HCT116 (cell line): ENCODE measurements at regions not wholly inside any gene's neighbourhood (a gene's known extent, or its start where the extent isn't known, plus 50 kb on each side); places are given as distances from the start of the nearest gene placed in this dataset.

ENCODE experiments used
- ATAC-seq: fragments of 200-7000 bp; cut with Tn5 transposase; 2 replicates; pipeline ENCODE4 v1.9.1; 2020; ENCODE audit warnings: mild to moderate bottlenecking, moderate library complexity
- BruUV-seq: library from RNA; stranded (reverse); fragments of 400-500 nt; replicated peaks from 2 replicates; lab custom pipeline; 2021; lab: Mats Ljungman, UMichigan
- CTCF ChIA-PET: fragments of 300-600 bp; sonication (Branson Sonifier 250); formaldehyde crosslinking; loops from one replicate; lab custom pipeline; 2021; ENCODE audit warnings: antibody characterized with exemption; lab: Charles Lee
- POLR2A ChIA-PET: fragments of 300-600, 350-600 bp; sonication (Branson Sonifier 250); formaldehyde crosslinking; loops from one replicate; lab custom pipeline; 2021; ENCODE audit warnings: antibody characterized with exemption; lab: Charles Lee
- RAD21 ChIA-PET, 2 experiments: fragments of 300-600 bp; sonication (Branson Sonifier 250); formaldehyde crosslinking; loops; one replicate each; lab custom pipeline; 2023; ENCODE audit warnings: low total read pairs in 2 of 2; ENCODE audit not compliant: uncharacterized antibody in 2 of 2, unreplicated experiment in 2 of 2, low non-redundant PET in 1 of 2; lab: Charles Lee
- DNase-seq: peaks from one replicate; pipeline ENCODE4 v3.0.0-alpha.2; 2010; ENCODE audit warnings: low read depth, low spot score
- H2AFZ ChIP-seq: fragments of 200-600 bp; shearing (Covaris generic), sonication (generic); 2 replicates; pipeline ENCODE4 v1.6.1; 2017; ENCODE audit warnings: low read depth, mixed run types, mixed read lengths, antibody characterized with exemption, low read length; ENCODE audit not compliant: poor library complexity, severe bottlenecking
- H3K27ac ChIP-seq: 2 replicates; pipeline ENCODE4 v1.5.1; 2012; ENCODE audit warnings: low read depth, low read length
- H3K27me3 ChIP-seq: fragments of 200-600 bp; sonication (generic); 2 replicates; pipeline ENCODE4 v1.6.1; 2016; ENCODE audit warnings: mixed run types, low read length, mixed read lengths; ENCODE audit not compliant: insufficient read depth
- H3K36me3 ChIP-seq, 2 experiments: fragments of 200-500 bp in 1 of 2; fragments of 200-600 bp in 1 of 2; sonication (Bioruptor generic) in 1 of 2; sonication (generic) in 1 of 2; 2 replicates each; pipeline versions ENCODE4 v1.5.1 to v1.6.1; 2014 to 2016; ENCODE audit warnings: low read length in 2 of 2, inconsistent platforms in 1 of 2, mixed read lengths in 1 of 2, mixed run types in 1 of 2; ENCODE audit not compliant: insufficient read depth in 2 of 2, control insufficient read depth in 1 of 2
- H3K4me1 ChIP-seq, 2 experiments: fragments of 200-600 bp in 1 of 2; sonication (generic) in 1 of 2; 2 replicates each; pipeline versions ENCODE4 v1.5.1 to v1.6.1; 2012 to 2017; ENCODE audit warnings: low read length in 2 of 2, inconsistent platforms in 1 of 2, mild to moderate bottlenecking in 1 of 2, mixed read lengths in 1 of 2, mixed run types in 1 of 2, moderate library complexity in 1 of 2; ENCODE audit not compliant: insufficient read depth in 2 of 2, control insufficient read depth in 1 of 2
- H3K4me2 ChIP-seq: fragments of 200-600 bp; sonication (generic); 2 replicates; pipeline ENCODE4 v1.6.1; 2017; ENCODE audit warnings: mixed run types, low read length, mixed read lengths
- H3K4me3 ChIP-seq, 2 experiments: fragments of 200-600 bp in 1 of 2; sonication (generic) in 1 of 2; replicated peaks in 1 of 2; 2 replicates each; pipeline ENCODE4 v1.5.1; 2011 to 2016; ENCODE audit warnings: low read length in 2 of 2, control low read depth in 1 of 2, low read depth in 1 of 2, mild to moderate bottlenecking in 1 of 2, mixed read lengths in 1 of 2, mixed run types in 1 of 2
- H3K79me2 ChIP-seq: fragments of 200-600 bp; sonication (generic); 2 replicates; pipeline ENCODE4 v1.6.1; 2017; ENCODE audit warnings: mild to moderate bottlenecking, mixed run types, low read length, moderate library complexity, mixed read lengths; ENCODE audit not compliant: insufficient read depth
- H3K9ac ChIP-seq: fragments of 200-600 bp; sonication (generic); 2 replicates; pipeline ENCODE4 v1.6.1; 2016; ENCODE audit warnings: low read length, mixed read lengths
- H3K9me2 ChIP-seq: fragments of 200-600 bp; sonication (generic), shearing (Covaris generic); 2 replicates; pipeline ENCODE4 v1.6.1; 2017; ENCODE audit warnings: mixed run types, mild to moderate bottlenecking, moderate library complexity; ENCODE audit not compliant: insufficient read depth
- H3K9me3 ChIP-seq, 2 experiments: fragments of 200-500 bp in 1 of 2; fragments of 200-600 bp in 1 of 2; sonication (Bioruptor generic) in 1 of 2; sonication (generic) in 1 of 2; 2 replicates each; pipeline ENCODE4 v1.6.1; 2014 to 2017; ENCODE audit warnings: low read length in 2 of 2, mixed read lengths in 2 of 2, inconsistent platforms in 1 of 2, low read depth in 1 of 2, mild to moderate bottlenecking in 1 of 2, mixed run types in 1 of 2, moderate library complexity in 1 of 2; ENCODE audit not compliant: control insufficient read depth in 1 of 2, insufficient read depth in 1 of 2
- H4K20me1 ChIP-seq: fragments of 200-600 bp; sonication (generic), shearing (Covaris generic); 2 replicates; pipeline ENCODE4 v1.6.1; 2017; ENCODE audit warnings: mixed run types, mild to moderate bottlenecking, moderate library complexity; ENCODE audit not compliant: insufficient read depth
- CBX3 ChIP-seq: IDR thresholded peaks from 2 replicates; pipeline ENCODE4 v1.6.1; 2012; ENCODE audit warnings: low read depth
- EGR1 ChIP-seq: IDR thresholded peaks from 2 replicates; pipeline ENCODE4 v1.6.1; 2012; ENCODE audit warnings: low read depth
- ELF1 ChIP-seq: IDR thresholded peaks from 2 replicates; pipeline ENCODE4 v1.6.1; 2012; ENCODE audit warnings: low read depth, borderline replicate concordance
- EZH2phosphoT487 ChIP-seq: fragments of 200-600 bp; IDR thresholded peaks from 2 replicates; pipeline ENCODE4 v1.6.1; 2018; ENCODE audit warnings: antibody characterized with exemption, borderline replicate concordance
- FOSL1 ChIP-seq: IDR thresholded peaks from 2 replicates; pipeline ENCODE4 v1.6.1; 2012; ENCODE audit warnings: low read depth
- JUND ChIP-seq: IDR thresholded peaks from 2 replicates; pipeline ENCODE4 v1.6.1; 2012
- POLR2A ChIP-seq: IDR thresholded peaks from 2 replicates; pipeline ENCODE4 v1.7.0; 2011; ENCODE audit warnings: borderline replicate concordance; ENCODE audit not compliant: insufficient read depth, insufficient read length; ENCODE audit errors: extremely low read depth
- POLR2AphosphoS5 ChIP-seq: IDR thresholded peaks from 2 replicates; pipeline ENCODE4 v1.6.1; 2011; ENCODE audit warnings: mild to moderate bottlenecking, low read depth, low read length, moderate library complexity
- RAD21 ChIP-seq: IDR thresholded peaks from 2 replicates; pipeline ENCODE4 v1.6.1; 2012; ENCODE audit warnings: low read depth, mild to moderate bottlenecking
- TCF7L2 ChIP-seq: IDR thresholded peaks from 2 replicates; pipeline ENCODE4 v1.7.0; 2011; ENCODE audit warnings: borderline replicate concordance, inconsistent platforms; ENCODE audit not compliant: insufficient read depth, insufficient read length; ENCODE audit errors: extremely low read depth
- ZFX ChIP-seq: fragments of 450-650 bp; IDR thresholded peaks from 2 replicates; pipeline ENCODE4 v1.6.1; 2017
- intact Hi-C: fragments of 100-400 bp; cut with micrococcal nuclease; formaldehyde crosslinking; loops from 2 replicates; pipeline ENCODE4 v1.10.0; 2022
- TF ChIP-seq, protein P1 (sequence below), 3 experiments: fragments of 200-600 bp in 1 of 3; sonication (generic) in 1 of 3; IDR thresholded peaks in 2 of 3; conservative IDR thresholded peaks in 1 of 3; 2 replicates each; pipeline ENCODE4 v1.5.1; 2012 to 2017; ENCODE audit warnings: low read depth in 2 of 3, low read length in 2 of 3, antibody characterized with exemption in 1 of 3, borderline replicate concordance in 1 of 3, control low read depth in 1 of 3, mild to moderate bottlenecking in 1 of 3, mixed read lengths in 1 of 3, mixed run types in 1 of 3, moderate library complexity in 1 of 3; ENCODE audit not compliant: insufficient read depth in 1 of 3
- TF ChIP-seq, protein P2 (sequence below): IDR thresholded peaks from 2 replicates; pipeline ENCODE4 v1.6.1; 2012
- TF ChIP-seq, protein P3 (sequence below): IDR thresholded peaks from 2 replicates; pipeline ENCODE4 v1.6.1; 2012; ENCODE audit warnings: low read depth

DNA sequence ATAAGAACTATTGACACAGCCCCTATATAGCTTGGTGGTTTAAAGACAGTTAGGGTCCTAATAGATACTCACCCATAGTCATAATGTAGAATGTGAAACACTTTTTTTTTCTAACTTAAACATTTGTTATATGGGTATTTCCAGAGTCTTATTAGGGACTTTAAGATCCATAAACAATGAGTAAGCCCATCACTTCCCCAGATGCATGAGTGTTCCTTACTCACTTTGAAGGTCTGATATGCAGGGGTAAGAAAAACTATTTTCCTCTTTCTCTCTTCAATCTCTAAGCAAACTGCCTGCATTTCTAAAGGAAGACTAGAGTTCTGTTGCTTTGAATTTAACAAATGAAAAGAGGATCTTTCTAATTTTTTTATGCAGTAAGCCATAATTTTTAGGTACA is 443.6 kb upstream of the PITX2 start:
- Histone ChIP-seq H3K36me3 (no peaks in the 10 kb centered on the region), H3K9ac (no peak overlapping the region), H3K9me2 (no peaks in the 10 kb centered on the region), H3K79me2 (no peaks in the 10 kb centered on the region), H4K20me1 (no peaks in the 10 kb centered on the region), H3K4me3 (no peak overlapping the region), H3K27me3 (0 out of 2 replicates have a peak, but pooled peaks cover 9% of the 10 kb centered on the region), H3K4me2 (peak overlapping the region; percentile 1; the same call in 1 of the 2 replicates), H3K9me3 (no peaks in the 10 kb centered on the region), H2AFZ (no peak overlapping the region), H3K4me1 (peaks cover 24 to 39% of the 10 kb centered on the region in 2 experiments), H3K27ac (no peak overlapping the region)
- BruUV-seq = no TSS peak
- ChIA-PET CTCF (no interaction called here), RAD21 (no interaction called here), POLR2A (no interaction called here)
- DNase-seq (no peak), ATAC-seq (no peak)
- intact Hi-C loops = no loop called here
- TF ChIP-seq ELF1 = no peak
- no peak for TF ChIP-seq TCF7L2

DNA sequence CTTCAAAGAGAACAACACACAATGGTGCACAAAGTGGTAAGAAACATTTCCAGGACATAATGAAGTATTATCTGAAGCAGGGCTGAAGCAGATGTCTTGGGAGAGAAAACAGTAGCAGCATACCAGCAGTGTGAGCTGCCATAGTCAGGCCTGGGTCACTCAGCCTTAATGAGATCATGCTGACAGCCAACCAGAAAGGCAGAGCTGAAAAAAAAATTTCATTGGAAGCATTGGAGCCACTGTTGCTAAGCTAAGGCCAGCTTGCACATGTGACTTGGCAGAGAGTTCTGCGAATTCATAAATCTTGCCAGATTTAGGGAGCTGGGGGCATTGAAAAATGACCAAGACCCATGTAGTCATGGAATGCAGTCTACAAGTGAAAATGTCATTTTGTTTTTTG is 444.0 kb upstream of the PITX2 start:
- RAD21 ChIA-PET = no interaction called here
- Histone ChIP-seq H3K27me3 (0 out of 2 replicates have a peak, but pooled peaks cover 9% of the 10 kb centered on the region), H3K27ac (no peak overlapping the region), H3K4me1 (peaks cover 24 to 39% of the 10 kb centered on the region in 2 experiments), H3K9ac (no peak overlapping the region), H3K79me2 (no peaks in the 10 kb centered on the region), H3K9me2 (no peaks in the 10 kb centered on the region), H3K9me3 (no peaks in the 10 kb centered on the region), H3K36me3 (no peaks in the 10 kb centered on the region), H4K20me1 (no peaks in the 10 kb centered on the region), H3K4me3 (no peak overlapping the region), H2AFZ (no peak overlapping the region), H3K4me2 (no peak overlapping the region)
- DNase-seq (no peak), ATAC-seq (no peak)
- CTCF ChIA-PET = no interaction called here
- POLR2A ChIA-PET = no interaction called here
- intact Hi-C loops = no loop called here
- no TSS peak for BruUV-seq
- no peak for TF ChIP-seq CBX3
- TF ChIP-seq, protein P1, sequence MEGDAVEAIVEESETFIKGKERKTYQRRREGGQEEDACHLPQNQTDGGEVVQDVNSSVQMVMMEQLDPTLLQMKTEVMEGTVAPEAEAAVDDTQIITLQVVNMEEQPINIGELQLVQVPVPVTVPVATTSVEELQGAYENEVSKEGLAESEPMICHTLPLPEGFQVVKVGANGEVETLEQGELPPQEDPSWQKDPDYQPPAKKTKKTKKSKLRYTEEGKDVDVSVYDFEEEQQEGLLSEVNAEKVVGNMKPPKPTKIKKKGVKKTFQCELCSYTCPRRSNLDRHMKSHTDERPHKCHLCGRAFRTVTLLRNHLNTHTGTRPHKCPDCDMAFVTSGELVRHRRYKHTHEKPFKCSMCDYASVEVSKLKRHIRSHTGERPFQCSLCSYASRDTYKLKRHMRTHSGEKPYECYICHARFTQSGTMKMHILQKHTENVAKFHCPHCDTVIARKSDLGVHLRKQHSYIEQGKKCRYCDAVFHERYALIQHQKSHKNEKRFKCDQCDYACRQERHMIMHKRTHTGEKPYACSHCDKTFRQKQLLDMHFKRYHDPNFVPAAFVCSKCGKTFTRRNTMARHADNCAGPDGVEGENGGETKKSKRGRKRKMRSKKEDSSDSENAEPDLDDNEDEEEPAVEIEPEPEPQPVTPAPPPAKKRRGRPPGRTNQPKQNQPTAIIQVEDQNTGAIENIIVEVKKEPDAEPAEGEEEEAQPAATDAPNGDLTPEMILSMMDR (IDR thresholded peaks at IDR 0.05 in 2 of 3, conservative IDR thresholded peaks at IDR 0.05 in 1 of 3; ENCODE audit: borderline replicate concordance in 1 of 3, insufficient read depth in 1 of 3, low read depth in 2 of 3, low read length in 2 of 3) = no peak
- TF ChIP-seq, protein P2, sequence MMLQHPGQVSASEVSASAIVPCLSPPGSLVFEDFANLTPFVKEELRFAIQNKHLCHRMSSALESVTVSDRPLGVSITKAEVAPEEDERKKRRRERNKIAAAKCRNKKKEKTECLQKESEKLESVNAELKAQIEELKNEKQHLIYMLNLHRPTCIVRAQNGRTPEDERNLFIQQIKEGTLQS = no peak
- TF ChIP-seq TCF7L2 = no peak
- no peak for TF ChIP-seq RAD21
- TF ChIP-seq POLR2A = no peak
- TF ChIP-seq ELF1 = no peak
- TF ChIP-seq EGR1 = no peak
- TF ChIP-seq JUND = no peak
- TF ChIP-seq FOSL1 = no peak
- TF ChIP-seq POLR2AphosphoS5 = no peak
- TF ChIP-seq, protein P3, sequence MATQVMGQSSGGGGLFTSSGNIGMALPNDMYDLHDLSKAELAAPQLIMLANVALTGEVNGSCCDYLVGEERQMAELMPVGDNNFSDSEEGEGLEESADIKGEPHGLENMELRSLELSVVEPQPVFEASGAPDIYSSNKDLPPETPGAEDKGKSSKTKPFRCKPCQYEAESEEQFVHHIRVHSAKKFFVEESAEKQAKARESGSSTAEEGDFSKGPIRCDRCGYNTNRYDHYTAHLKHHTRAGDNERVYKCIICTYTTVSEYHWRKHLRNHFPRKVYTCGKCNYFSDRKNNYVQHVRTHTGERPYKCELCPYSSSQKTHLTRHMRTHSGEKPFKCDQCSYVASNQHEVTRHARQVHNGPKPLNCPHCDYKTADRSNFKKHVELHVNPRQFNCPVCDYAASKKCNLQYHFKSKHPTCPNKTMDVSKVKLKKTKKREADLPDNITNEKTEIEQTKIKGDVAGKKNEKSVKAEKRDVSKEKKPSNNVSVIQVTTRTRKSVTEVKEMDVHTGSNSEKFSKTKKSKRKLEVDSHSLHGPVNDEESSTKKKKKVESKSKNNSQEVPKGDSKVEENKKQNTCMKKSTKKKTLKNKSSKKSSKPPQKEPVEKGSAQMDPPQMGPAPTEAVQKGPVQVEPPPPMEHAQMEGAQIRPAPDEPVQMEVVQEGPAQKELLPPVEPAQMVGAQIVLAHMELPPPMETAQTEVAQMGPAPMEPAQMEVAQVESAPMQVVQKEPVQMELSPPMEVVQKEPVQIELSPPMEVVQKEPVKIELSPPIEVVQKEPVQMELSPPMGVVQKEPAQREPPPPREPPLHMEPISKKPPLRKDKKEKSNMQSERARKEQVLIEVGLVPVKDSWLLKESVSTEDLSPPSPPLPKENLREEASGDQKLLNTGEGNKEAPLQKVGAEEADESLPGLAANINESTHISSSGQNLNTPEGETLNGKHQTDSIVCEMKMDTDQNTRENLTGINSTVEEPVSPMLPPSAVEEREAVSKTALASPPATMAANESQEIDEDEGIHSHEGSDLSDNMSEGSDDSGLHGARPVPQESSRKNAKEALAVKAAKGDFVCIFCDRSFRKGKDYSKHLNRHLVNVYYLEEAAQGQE = no peak
- no peak for TF ChIP-seq EZH2phosphoT487
- no peak for TF ChIP-seq ZFX
